ENCODE measurements at regions not wholly inside any gene's neighbourhood (a gene's known extent, or its start where the extent isn't known, plus 50 kb on each side); places are given as distances from the start of the nearest gene placed in this dataset.

- TF ChIP-seq CTCF (IDR thresholded peaks at IDR 0.05) (no peak), POLR2A (IDR thresholded peaks at IDR 0.05) (no peak)
Observed at GRCh38 chr11:92159931-92160330, 64.7 kb upstream of the FAT3 start.
